BLaER1 treated with 17β-estradiol and CSF1 and Interleukin-3, amounts not matched to agents 10 nM and 100 nM (cell line): ENCODE measurements at regions not wholly inside any gene's neighbourhood (a gene's known extent, or its start where the extent isn't known, plus 50 kb on each side); places are given as distances from the start of the nearest gene placed in this dataset.

ENCODE experiments used
- H3K27ac ChIP-seq, 11 experiments: shearing (Covaris generic); formaldehyde crosslinking; 2 replicates each; pipeline ENCODE4 v1.8.1; 2022
- H3K27me3 ChIP-seq, 11 experiments: shearing (Covaris generic); formaldehyde crosslinking; 2 replicates each; pipeline ENCODE4 v1.8.1; 2022
- H3K36me3 ChIP-seq, 11 experiments: shearing (Covaris generic); formaldehyde crosslinking; 2 replicates each; pipeline ENCODE4 v1.8.1; 2022
- H3K4me1 ChIP-seq, 10 experiments: shearing (Covaris generic); formaldehyde crosslinking; 2 replicates each; pipeline ENCODE4 v1.8.1; 2022
- H3K4me2 ChIP-seq, 11 experiments: shearing (Covaris generic); formaldehyde crosslinking; 2 replicates each; pipeline ENCODE4 v1.8.1; 2022
- H3K4me3 ChIP-seq, 10 experiments: shearing (Covaris generic); formaldehyde crosslinking; 2 replicates each; pipeline ENCODE4 v1.8.1; 2022
- H3K9ac ChIP-seq, 11 experiments: shearing (Covaris generic); formaldehyde crosslinking; 2 replicates each; pipeline ENCODE4 v1.8.1; 2022
- H3K9me3 ChIP-seq, 11 experiments: shearing (Covaris generic); formaldehyde crosslinking; replicated peaks in 1 of 11; 2 replicates each; pipeline ENCODE4 v1.8.1; 2022
- H4K20me1 ChIP-seq, 11 experiments: shearing (Covaris generic); formaldehyde crosslinking; 2 replicates each; pipeline ENCODE4 v1.8.1; 2022
- Cebpa-rat ChIP-seq, 11 experiments: shearing (Covaris generic); IDR thresholded peaks; 2 replicates each; pipeline ENCODE4 v1.8.1; 2022

DNA sequence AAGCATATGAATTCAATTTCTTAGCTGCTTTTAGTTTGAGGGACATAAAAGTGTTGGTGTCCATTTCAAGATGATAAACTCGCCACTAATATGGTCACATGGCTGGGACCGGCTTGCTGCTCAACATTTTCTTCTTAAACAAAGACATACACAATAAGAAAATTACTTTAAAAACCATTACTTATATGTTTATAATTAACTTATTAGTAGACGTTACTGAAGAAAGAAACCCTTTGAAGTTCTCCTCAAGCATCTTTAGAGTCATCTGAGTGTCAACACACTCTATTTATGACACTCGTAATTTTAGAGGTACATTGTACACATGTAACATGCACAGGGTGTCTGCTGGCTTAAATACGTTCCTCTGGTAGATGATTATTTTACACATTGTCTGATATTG is 74.7 kb downstream of the BMP4 start:
- no peaks in the 10 kb centered on the region for H3K9me3 ChIP-seq
- no peaks in the 10 kb centered on the region for H3K4me1 ChIP-seq
- no peaks in the 10 kb centered on the region for H4K20me1 ChIP-seq
- H3K4me3 ChIP-seq, result no peak overlapping the region
- no peaks in the 10 kb centered on the region for H3K27me3 ChIP-seq
- no peak for TF ChIP-seq Cebpa-rat (IDR thresholded peaks at IDR 0.05)
- H3K36me3 ChIP-seq, result no peaks in the 10 kb centered on the region
- H3K27ac ChIP-seq, result no peak overlapping the region
- no peak overlapping the region for H3K4me2 ChIP-seq
- H3K9ac ChIP-seq, result no peak overlapping the region

DNA sequence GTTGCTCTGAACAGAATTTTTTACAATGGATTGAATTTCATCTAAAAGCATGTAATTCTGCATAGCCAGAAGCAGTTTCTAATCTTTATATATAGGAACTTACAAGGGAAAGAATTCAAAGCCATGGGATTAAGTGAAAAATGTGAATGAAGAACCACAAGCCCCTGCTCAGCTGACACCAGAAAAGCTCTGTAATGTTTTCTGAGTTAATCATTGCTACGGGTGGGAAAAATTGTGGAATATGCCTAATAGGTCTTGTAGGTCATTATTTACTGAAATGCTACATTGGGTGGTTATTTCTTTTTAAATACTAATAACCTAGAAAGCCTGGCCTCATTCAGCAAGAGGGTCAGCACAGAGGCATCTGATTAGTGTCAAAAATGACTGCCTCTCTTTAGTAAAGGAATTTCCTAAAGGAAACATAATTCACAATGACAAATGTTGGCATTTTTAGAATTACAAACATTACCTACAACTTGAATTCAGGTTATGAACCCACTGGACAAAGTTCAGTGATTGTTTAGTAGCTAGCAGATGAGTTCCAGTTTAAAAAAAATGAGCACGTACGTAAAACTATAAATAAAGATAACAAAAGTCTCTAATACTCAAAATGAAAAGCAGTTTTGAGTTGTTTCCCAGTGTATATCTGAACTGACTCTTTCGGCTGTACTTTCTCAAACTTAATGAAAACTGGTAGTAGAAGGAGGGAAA is 75.3 kb downstream of the BMP4 start:
- Histone ChIP-seq H4K20me1 (no peaks in the 10 kb centered on the region), H3K4me2 (no peak overlapping the region), H3K9me3 (no peaks in the 10 kb centered on the region), H3K27me3 (no peaks in the 10 kb centered on the region), H3K36me3 (no peaks in the 10 kb centered on the region), H3K4me1 (no peaks in the 10 kb centered on the region), H3K4me3 (no peak overlapping the region), H3K27ac (no peak overlapping the region), H3K9ac (no peak overlapping the region)
- TF ChIP-seq Cebpa-rat (IDR thresholded peaks at IDR 0.05), result no peak

DNA sequence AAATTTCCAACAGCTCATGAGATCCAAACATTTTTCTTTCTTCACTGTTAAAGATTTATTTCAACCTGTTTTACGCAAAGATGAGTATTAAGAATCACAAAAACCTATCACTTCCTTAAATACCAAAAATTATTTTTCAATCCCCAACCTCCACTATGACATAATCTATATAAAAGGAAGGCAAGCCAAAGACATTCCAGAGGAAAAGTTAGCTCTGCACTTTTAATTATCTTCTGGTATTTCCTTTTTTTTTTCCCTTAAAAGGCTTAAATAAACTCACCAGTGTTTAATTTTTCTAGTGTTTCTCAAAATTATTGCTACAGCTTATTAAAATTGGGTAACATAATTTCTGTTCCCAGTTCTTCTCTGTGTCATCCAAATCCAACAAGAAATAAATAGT is 75.9 kb downstream of the BMP4 start:
- no peaks in the 10 kb centered on the region for H3K36me3 ChIP-seq
- no peaks in the 10 kb centered on the region for H3K4me1 ChIP-seq
- no peak for TF ChIP-seq Cebpa-rat (IDR thresholded peaks at IDR 0.05)
- H3K27me3 ChIP-seq, result no peaks in the 10 kb centered on the region
- no peaks in the 10 kb centered on the region; a peak in 1 of 22 replicates for H3K9me3 ChIP-seq
- no peak overlapping the region for H3K27ac ChIP-seq
- no peak overlapping the region for H3K4me3 ChIP-seq
- H3K9ac ChIP-seq, result no peak overlapping the region
- H4K20me1 ChIP-seq, result no peaks in the 10 kb centered on the region
- H3K4me2 ChIP-seq, result no peak overlapping the region

DNA sequence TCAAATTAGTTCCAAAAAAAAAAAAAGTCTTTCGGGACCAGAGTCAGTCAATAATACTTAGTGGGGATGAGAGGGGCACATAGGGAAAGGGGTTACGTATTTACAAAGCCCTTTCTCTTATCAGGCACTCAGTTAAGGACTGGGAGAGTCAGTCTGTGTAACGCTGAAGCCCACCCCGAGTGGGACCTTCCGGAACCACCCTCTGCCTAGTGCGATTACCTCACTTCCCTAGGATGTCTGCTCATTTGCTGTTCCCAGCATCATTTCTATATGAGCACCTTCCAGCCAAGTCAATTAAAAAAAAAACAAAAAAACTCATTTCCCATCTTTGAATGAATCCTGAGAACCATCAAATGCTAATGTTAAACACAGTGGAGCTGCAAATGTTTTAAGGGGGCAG is 76.9 kb downstream of the BMP4 start:
- Histone ChIP-seq H3K4me1 (no peaks in the 10 kb centered on the region), H3K36me3 (no peaks in the 10 kb centered on the region), H3K4me3 (no peak overlapping the region), H3K27ac (no peak overlapping the region), H3K4me2 (no peak overlapping the region), H4K20me1 (no peaks in the 10 kb centered on the region), H3K27me3 (no peaks in the 10 kb centered on the region), H3K9me3 (no peaks in the 10 kb centered on the region; a peak in 1 of 22 replicates), H3K9ac (no peak overlapping the region)
- TF ChIP-seq Cebpa-rat (IDR thresholded peaks at IDR 0.05), result no peak

DNA sequence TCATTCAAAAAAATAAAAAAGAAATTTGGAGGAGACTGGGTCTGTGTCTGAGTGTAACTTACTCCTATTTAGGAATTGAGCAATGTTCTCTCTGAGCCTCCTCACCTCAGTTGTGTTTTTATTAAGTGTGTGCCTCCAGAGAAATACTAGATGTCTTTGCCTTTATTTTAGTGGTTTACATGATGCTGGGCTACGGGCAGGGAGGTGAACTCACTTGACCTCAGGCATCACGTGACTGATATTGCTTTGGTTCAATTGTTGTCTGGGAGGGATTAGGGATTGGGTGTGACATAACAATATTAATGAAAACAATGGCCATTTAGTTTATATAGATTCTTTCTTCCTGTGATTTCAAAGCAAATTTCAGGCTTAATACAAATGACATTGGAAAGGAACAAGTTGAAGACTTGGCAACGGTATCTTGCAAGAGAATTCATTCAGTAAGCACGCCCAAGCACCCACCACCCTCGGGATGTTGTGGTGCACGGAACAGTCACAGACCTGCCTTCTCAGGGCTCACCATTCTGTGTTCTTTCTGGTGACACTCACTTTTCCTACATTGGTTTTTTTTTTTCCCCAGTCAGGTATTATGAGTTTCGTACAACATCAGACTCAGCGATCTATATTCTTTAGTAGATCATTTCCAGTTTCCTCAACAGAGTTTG is 77.5 kb downstream of the BMP4 start:
- Histone ChIP-seq H3K9ac (no peak overlapping the region), H3K27me3 (no peaks in the 10 kb centered on the region), H3K4me2 (no peak overlapping the region), H3K9me3 (no peaks in the 10 kb centered on the region; a peak in 1 of 22 replicates), H3K4me1 (no peaks in the 10 kb centered on the region), H3K4me3 (no peak overlapping the region), H3K27ac (no peak overlapping the region), H4K20me1 (no peaks in the 10 kb centered on the region), H3K36me3 (no peaks in the 10 kb centered on the region)
- TF ChIP-seq Cebpa-rat (IDR thresholded peaks at IDR 0.05), result no peak

DNA sequence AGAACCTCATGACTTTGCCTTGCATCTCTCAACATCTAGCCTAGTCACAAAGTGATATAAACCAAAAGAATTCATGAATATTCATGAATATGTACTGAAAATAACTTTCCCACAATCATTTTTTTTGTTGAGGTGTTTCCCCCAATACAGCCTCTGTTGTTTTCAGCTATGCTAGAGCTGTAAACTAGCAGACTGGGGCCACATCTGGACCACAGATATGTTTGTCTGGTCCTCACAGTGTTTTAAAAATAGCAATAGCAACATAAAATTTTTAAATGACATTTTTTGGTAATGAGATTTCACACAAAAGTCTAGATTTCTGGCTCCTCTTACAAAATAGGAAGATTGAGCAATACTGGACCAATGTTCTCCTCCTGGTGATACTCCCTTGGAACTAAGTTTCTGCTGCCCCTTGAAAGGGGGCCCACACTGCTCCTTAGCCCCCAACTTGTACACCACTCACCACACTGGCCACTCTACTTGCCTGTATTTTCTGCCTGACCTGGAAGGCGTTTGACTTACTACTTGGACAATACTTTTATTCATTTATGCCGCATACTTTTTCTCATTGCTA is 81.2 kb downstream of the BMP4 start:
- no peak overlapping the region for H3K4me3 ChIP-seq
- no peak overlapping the region for H3K9ac ChIP-seq
- H4K20me1 ChIP-seq, result no peaks in the 10 kb centered on the region
- H3K36me3 ChIP-seq, result no peaks in the 10 kb centered on the region
- no peaks in the 10 kb centered on the region; a peak in 1 of 22 replicates for H3K9me3 ChIP-seq
- 0 out of 20 replicates have a peak, but pooled peaks cover 0 to 3% (median 0%) of the 10 kb centered on the region in 10 experiments for H3K4me1 ChIP-seq
- no peak overlapping the region for H3K27ac ChIP-seq
- no peaks in the 10 kb centered on the region for H3K27me3 ChIP-seq
- TF ChIP-seq Cebpa-rat (IDR thresholded peaks at IDR 0.05), result no peak
- H3K4me2 ChIP-seq, result no peak overlapping the region

DNA sequence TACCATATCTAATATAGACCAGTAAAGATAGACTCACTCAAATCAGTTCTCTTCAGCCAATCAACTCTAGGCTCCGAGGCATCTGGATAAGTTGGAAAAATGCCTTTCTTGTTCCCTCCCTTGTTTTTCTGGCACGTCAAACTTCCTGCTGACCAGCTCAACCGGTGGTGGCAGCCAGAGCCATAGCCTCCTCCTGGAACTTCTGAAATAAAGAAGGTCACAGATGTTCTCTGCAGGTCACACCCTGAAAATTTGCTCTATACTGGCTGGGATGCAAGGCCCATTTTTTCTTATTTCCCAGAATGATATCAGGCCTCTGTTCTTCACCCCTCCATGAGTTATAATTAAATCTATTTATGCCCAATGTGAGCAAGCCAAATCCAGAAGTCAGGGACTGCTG is 81.9 kb downstream of the BMP4 start:
- H3K4me2 ChIP-seq, result no peak overlapping the region
- no peaks in the 10 kb centered on the region for H3K36me3 ChIP-seq
- H3K4me1 ChIP-seq, result 0 out of 20 replicates have a peak, but pooled peaks cover 0 to 3% (median 0%) of the 10 kb centered on the region in 10 experiments
- no peak overlapping the region for H3K9ac ChIP-seq
- no peak for TF ChIP-seq Cebpa-rat (IDR thresholded peaks at IDR 0.05)
- H4K20me1 ChIP-seq, result no peaks in the 10 kb centered on the region
- no peaks in the 10 kb centered on the region; a peak in 1 of 22 replicates for H3K9me3 ChIP-seq
- no peak overlapping the region for H3K4me3 ChIP-seq
- H3K27ac ChIP-seq, result no peak overlapping the region
- no peaks in the 10 kb centered on the region for H3K27me3 ChIP-seq

DNA sequence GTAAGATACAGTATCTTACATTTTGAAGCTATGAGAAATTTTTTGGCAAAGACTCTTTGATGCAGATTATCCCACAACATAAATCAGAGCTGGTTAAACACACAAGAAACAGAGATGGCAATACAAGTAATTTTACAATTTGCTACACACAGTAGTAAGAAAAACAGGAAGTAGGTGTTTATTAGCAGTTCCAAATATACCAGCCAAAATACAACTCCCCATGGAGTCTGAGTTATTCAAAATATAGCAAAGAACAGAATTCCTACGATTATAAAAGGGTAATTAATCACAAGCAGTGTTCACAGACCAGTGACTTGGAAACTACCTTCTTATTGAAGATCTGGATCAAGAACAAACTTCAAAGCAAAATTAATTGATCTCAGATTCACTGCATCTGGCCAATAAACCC is 83.9 kb downstream of the BMP4 start:
- no peak overlapping the region for H3K4me3 ChIP-seq
- H3K27me3 ChIP-seq, result no peaks in the 10 kb centered on the region

DNA sequence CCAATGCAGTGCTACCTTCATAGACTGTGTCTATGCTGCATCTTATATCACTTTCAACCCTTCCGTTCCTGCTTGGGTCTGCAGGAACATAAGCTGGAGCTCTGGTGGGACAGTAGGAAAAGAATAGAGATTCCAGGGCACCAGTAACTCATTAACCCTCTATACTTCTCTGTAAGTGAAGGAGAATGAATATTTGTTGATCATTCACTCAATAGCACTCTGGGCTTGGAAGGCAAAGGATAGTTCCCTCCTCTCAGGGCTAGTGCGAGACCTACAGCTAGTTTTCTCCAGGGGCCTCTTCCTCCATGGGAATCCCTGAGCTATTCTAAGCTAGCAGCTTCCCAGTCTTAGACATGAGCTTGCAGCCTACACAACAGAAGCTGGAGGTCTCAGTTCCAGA is 84.7 kb downstream of the BMP4 start:
- Histone ChIP-seq H3K36me3 (no peaks in the 10 kb centered on the region), H3K4me2 (no peak overlapping the region), H3K4me1 (0 out of 20 replicates have a peak, but pooled peaks cover 0 to 3% (median 0%) of the 10 kb centered on the region in 10 experiments), H3K9me3 (peaks cover 0 to 4% (median 0%) of the 10 kb centered on the region in 11 experiments; a peak in 1 of 22 replicates), H3K27ac (no peak overlapping the region), H4K20me1 (no peaks in the 10 kb centered on the region), H3K9ac (no peak overlapping the region), H3K27me3 (no peaks in the 10 kb centered on the region), H3K4me3 (no peak overlapping the region)
- no peak for TF ChIP-seq Cebpa-rat (IDR thresholded peaks at IDR 0.05)

More for the DNA sequence above, 83.9 kb downstream of the BMP4 start:
- Histone ChIP-seq H3K27ac (no peak overlapping the region), H4K20me1 (no peaks in the 10 kb centered on the region), H3K9me3 (peaks cover 0 to 4% (median 0%) of the 10 kb centered on the region in 11 experiments; a peak in 1 of 22 replicates), H3K9ac (no peak overlapping the region), H3K36me3 (no peaks in the 10 kb centered on the region), H3K4me1 (0 out of 20 replicates have a peak, but pooled peaks cover 0 to 3% (median 0%) of the 10 kb centered on the region in 10 experiments), H3K4me2 (no peak overlapping the region)
- no peak for TF ChIP-seq Cebpa-rat (IDR thresholded peaks at IDR 0.05)
